H1 (cell line): ENCODE measurements at regions not wholly inside any gene's neighbourhood (a gene's known extent, or its start where the extent isn't known, plus 50 kb on each side); places are given as distances from the start of the nearest gene placed in this dataset.

Experiments used
- CTCF ChIA-PET: fragments of 300-600 bp; sonication (Branson Sonifier 250); formaldehyde crosslinking; loops from one replicate; lab custom pipeline; 2021; ENCODE audit not compliant: partially characterized antibody; lab: Charles Lee
- POLR2A ChIA-PET: fragments of 300-600 bp; sonication (Branson Sonifier 250); formaldehyde crosslinking; loops from one replicate; lab custom pipeline; 2021; ENCODE audit warnings: inconsistent platforms; ENCODE audit not compliant: partially characterized antibody; lab: Charles Lee
- DNase-seq, 2 experiments: peaks; one replicate each; pipeline versions ENCODE4 v3.0.0 to v3.0.0-alpha.2; 2010 to 2022; ENCODE audit warnings: low spot score in 2 of 2, low read depth in 1 of 2, mixed read lengths in 1 of 2
- FAIRE-seq: peaks from 2 replicates; lab custom pipeline; 2011; peaks lifted over from hg19 to GRCh38; lab: Jason Lieb, UNC
- H2AFZ ChIP-seq: 2 replicates; pipeline ENCODE4 v1.8.1; 2012; ENCODE audit warnings: low read length, inconsistent platforms
- H2AK5ac ChIP-seq: 2 replicates; pipeline ENCODE4 v1.6.1; 2013; ENCODE audit warnings: low read depth, low read length
- H2BK120ac ChIP-seq: replicated peaks from 2 replicates; pipeline ENCODE3; 2013; ENCODE audit warnings: low read depth, low read length, inconsistent platforms
- H2BK12ac ChIP-seq: 2 replicates; pipeline ENCODE4 v1.6.1; 2013; ENCODE audit warnings: low read depth, low read length
- H2BK15ac ChIP-seq: 2 replicates; pipeline ENCODE4 v1.6.1; 2013; ENCODE audit warnings: low read length
- H2BK20ac ChIP-seq: 2 replicates; pipeline ENCODE4 v1.6.1; 2013; ENCODE audit warnings: low read length
- H2BK5ac ChIP-seq: 2 replicates; pipeline ENCODE4 v1.6.1; 2013; ENCODE audit warnings: low read depth, low read length
- H3K14ac ChIP-seq: 2 replicates; pipeline ENCODE4 v1.6.1; 2013; ENCODE audit warnings: inconsistent platforms; ENCODE audit not compliant: insufficient read length
- H3K18ac ChIP-seq: 2 replicates; pipeline ENCODE4 v1.6.1; 2013; ENCODE audit warnings: low read length; ENCODE audit errors: extremely low read depth
- H3K23ac ChIP-seq: 2 replicates; pipeline ENCODE4 v1.6.1; 2013; ENCODE audit warnings: inconsistent platforms; ENCODE audit not compliant: insufficient read length
- H3K23me2 ChIP-seq: 2 replicates; pipeline ENCODE4 v1.6.1; 2013; ENCODE audit warnings: low read depth, low read length
- H3K27ac ChIP-seq: 2 replicates; pipeline ENCODE4 v1.6.1; 2011; ENCODE audit warnings: low read depth, low read length, inconsistent platforms
- H3K27me3 ChIP-seq, 4 experiments: replicated peaks in 1 of 4; 1 replicate in 1 of 4; 2 replicates in 3 of 4; pipeline versions ENCODE4 v1.6.1 to v1.8.1; 2011 to 2013; ENCODE audit warnings: low read length in 3 of 4, mild to moderate bottlenecking in 3 of 4, inconsistent platforms in 2 of 4, mixed read lengths in 2 of 4, moderate library complexity in 1 of 4; ENCODE audit not compliant: control insufficient read depth in 3 of 4, insufficient read depth in 3 of 4; ENCODE audit errors: extremely low read depth in 1 of 4
- H3K36me3 ChIP-seq, 4 experiments: 2 replicates each; pipeline versions ENCODE4 v1.6.1 to v1.8.1; 2011 to 2013; ENCODE audit warnings: mild to moderate bottlenecking in 4 of 4, low read length in 3 of 4, moderate library complexity in 2 of 4, control low read depth in 1 of 4, inconsistent platforms in 1 of 4; ENCODE audit not compliant: insufficient read depth in 4 of 4, control insufficient read depth in 2 of 4
- H3K4ac ChIP-seq: replicated peaks from 2 replicates; pipeline ENCODE3; 2013; ENCODE audit warnings: low read length, low read depth, mixed read lengths, inconsistent platforms; ENCODE audit not compliant: insufficient read length
- H3K4me1 ChIP-seq, 4 experiments: replicated peaks in 1 of 4; 1 replicate in 1 of 4; 2 replicates in 3 of 4; pipeline versions ENCODE4 v1.6.1 to v1.8.1; 2011 to 2013; ENCODE audit warnings: low read length in 3 of 4, inconsistent platforms in 2 of 4, mixed read lengths in 1 of 4; ENCODE audit not compliant: insufficient read depth in 4 of 4, control insufficient read depth in 3 of 4
- H3K4me2 ChIP-seq, 2 experiments: 2 replicates each; pipeline versions ENCODE4 v1.6.1 to v1.8.1; 2011 to 2013; ENCODE audit warnings: low read depth in 2 of 2, low read length in 2 of 2, control low read depth in 1 of 2, inconsistent platforms in 1 of 2, mild to moderate bottlenecking in 1 of 2; ENCODE audit not compliant: insufficient read depth in 1 of 2
- H3K4me3 ChIP-seq, 4 experiments: fragments of 200-600, 300-600 bp in 1 of 4; sonication (generic), shearing (Covaris generic), sonication (Bioruptor Twin) in 1 of 4; 2 replicates each; pipeline versions ENCODE4 v1.5.1 to v1.8.1; 2011 to 2016; ENCODE audit warnings: low read length in 4 of 4, low read depth in 3 of 4, control low read depth in 2 of 4, inconsistent platforms in 2 of 4, mild to moderate bottlenecking in 2 of 4, mixed read lengths in 1 of 4, moderate library complexity in 1 of 4; ENCODE audit not compliant: insufficient read depth in 2 of 4; ENCODE audit errors: extremely low read depth in 1 of 4
- H3K56ac ChIP-seq: replicated peaks from 2 replicates; pipeline ENCODE3; 2013; ENCODE audit warnings: low read depth, mild to moderate bottlenecking, mixed read lengths, low read length, inconsistent platforms; ENCODE audit not compliant: insufficient read length
- H3K79me1 ChIP-seq: 2 replicates; pipeline ENCODE4 v1.6.1; 2013; ENCODE audit warnings: low read depth, low read length, control low read depth
- H3K79me2 ChIP-seq, 2 experiments: 2 replicates each; pipeline versions ENCODE4 v1.6.1 to v1.8.1; 2012 to 2013; ENCODE audit warnings: low read length in 2 of 2, mild to moderate bottlenecking in 2 of 2, inconsistent platforms in 1 of 2; ENCODE audit not compliant: insufficient read depth in 2 of 2, control insufficient read depth in 1 of 2
- H3K9ac ChIP-seq, 4 experiments: replicated peaks in 1 of 4; 1 replicate in 1 of 4; 2 replicates in 3 of 4; pipeline versions ENCODE4 v1.6.1 to v1.8.1; 2011 to 2013; ENCODE audit warnings: low read depth in 3 of 4, low read length in 3 of 4, control low read depth in 2 of 4, mild to moderate bottlenecking in 2 of 4, moderate library complexity in 2 of 4, inconsistent platforms in 1 of 4; ENCODE audit errors: extremely low read depth in 1 of 4
- H3K9me3 ChIP-seq, 2 experiments: 2 replicates each; pipeline versions ENCODE4 v1.6.1 to v1.8.1; 2012 to 2013; ENCODE audit warnings: mild to moderate bottlenecking in 2 of 2, moderate library complexity in 2 of 2, control low read depth in 1 of 2, inconsistent platforms in 1 of 2, low read depth in 1 of 2, low read length in 1 of 2, mixed read lengths in 1 of 2; ENCODE audit not compliant: insufficient read depth in 2 of 2
- H4K20me1 ChIP-seq, 2 experiments: replicated peaks in 1 of 2; 2 replicates each; pipeline versions ENCODE3 to v1.8.1; 2011 to 2013; ENCODE audit warnings: inconsistent platforms in 2 of 2, low read length in 2 of 2, mild to moderate bottlenecking in 1 of 2; ENCODE audit not compliant: insufficient read depth in 2 of 2, control insufficient read depth in 1 of 2
- H4K5ac ChIP-seq: 2 replicates; pipeline ENCODE4 v1.6.1; 2013; ENCODE audit warnings: low read length, low read depth, mixed read lengths, inconsistent platforms; ENCODE audit not compliant: insufficient read length
- H4K8ac ChIP-seq: 2 replicates; pipeline ENCODE4 v1.8.0; 2013; ENCODE audit warnings: mild to moderate bottlenecking, moderate library complexity, low read length, inconsistent platforms; ENCODE audit not compliant: insufficient read depth; ENCODE audit errors: extremely low read depth
- H4K91ac ChIP-seq: replicated peaks from 2 replicates; pipeline ENCODE3; 2013; ENCODE audit warnings: low read length, mixed read lengths, inconsistent platforms; ENCODE audit not compliant: insufficient read length
- ASH2L ChIP-seq: fragments of 200-600, 300-600 bp; sonication (generic); IDR thresholded peaks from one replicate; pipeline ENCODE4 v1.7.1; 2017; ENCODE audit warnings: low read length
- EGR1 ChIP-seq: IDR thresholded peaks from 2 replicates; pipeline ENCODE4 v1.6.1; 2011; ENCODE audit warnings: low read depth, low read length, borderline replicate concordance
- EP300 ChIP-seq, 2 experiments: IDR thresholded peaks; 1 replicate in 1 of 2; 2 replicates in 1 of 2; pipeline ENCODE4 v1.6.1; 2011 to 2012; ENCODE audit warnings: low read depth in 2 of 2, low read length in 2 of 2, mild to moderate bottlenecking in 2 of 2, borderline replicate concordance in 1 of 2, inconsistent platforms in 1 of 2, moderate library complexity in 1 of 2
- FOSL1 ChIP-seq: IDR thresholded peaks from 2 replicates; pipeline ENCODE4 v1.6.1; 2011; ENCODE audit warnings: mild to moderate bottlenecking, low read depth, low read length, moderate library complexity; ENCODE audit not compliant: insufficient read depth
- HDAC6 ChIP-seq: IDR thresholded peaks from one replicate; pipeline ENCODE4 v1.7.1; 2012; ENCODE audit warnings: low read depth, mild to moderate bottlenecking, inconsistent platforms, low read length, moderate library complexity
- MAFK ChIP-seq: IDR thresholded peaks from 2 replicates; pipeline ENCODE4 v1.6.1; 2012; ENCODE audit warnings: low read depth, mild to moderate bottlenecking, improper control_type of control experiment, low read length
- PHF8 ChIP-seq: fragments of 200-600 bp; sonication (generic); conservative IDR thresholded peaks from 2 replicates; pipeline ENCODE4 v1.7.1; 2012; ENCODE audit warnings: low read depth, mild to moderate bottlenecking, inconsistent platforms, low read length, moderate library complexity
- POLR2A ChIP-seq, 2 experiments: IDR thresholded peaks; 1 replicate in 1 of 2; 2 replicates in 1 of 2; pipeline ENCODE4 v1.6.1; 2011; ENCODE audit warnings: low read depth in 2 of 2, low read length in 2 of 2, mild to moderate bottlenecking in 2 of 2; ENCODE audit errors: control extremely low read depth in 1 of 2
- SAP30 ChIP-seq: fragments of 300-600 bp; sonication (generic); IDR thresholded peaks from 2 replicates; pipeline ENCODE4 v1.7.1; 2012; ENCODE audit warnings: low read length, moderate library complexity, mild to moderate bottlenecking, inconsistent platforms; ENCODE audit not compliant: insufficient read depth, insufficient replicate concordance
- SIX5 ChIP-seq: IDR thresholded peaks from 2 replicates; pipeline ENCODE4 v1.6.1; 2011; ENCODE audit warnings: mild to moderate bottlenecking, low read depth, low read length
- SP2 ChIP-seq: IDR thresholded peaks from 2 replicates; pipeline ENCODE4 v1.6.1; 2012; ENCODE audit warnings: mild to moderate bottlenecking, low read length, inconsistent platforms
- SRF ChIP-seq: IDR thresholded peaks from 2 replicates; pipeline ENCODE4 v1.6.1; 2011; ENCODE audit warnings: mild to moderate bottlenecking, low read depth, low read length, moderate library complexity
- TCF12 ChIP-seq: IDR thresholded peaks from 2 replicates; pipeline ENCODE4 v1.6.1; 2011; ENCODE audit warnings: low read depth, mild to moderate bottlenecking, low read length
- YY1 ChIP-seq: IDR thresholded peaks from 2 replicates; pipeline ENCODE4 v1.6.1; 2011; ENCODE audit warnings: low read depth, mild to moderate bottlenecking, low read length
- WGBS, 2 experiments: shearing (Covaris generic) in 1 of 2; methylation state at CpG; one replicate each; pipeline versions ENCODE4 v1.1.6 to v1.1.7; 2013 to 2015; ENCODE audit warnings: low lambda C conversion rate in 2 of 2, mixed read lengths in 2 of 2, inconsistent platforms in 1 of 2, low coverage in 1 of 2, missing lambda C conversion rate in 1 of 2; ENCODE audit not compliant: insufficient replicate concordance in 2 of 2, insufficient coverage in 1 of 2, insufficient read length in 1 of 2; ENCODE audit errors: extremely low coverage in 1 of 2, missing lambda C conversion rate in 1 of 2; 5-methylcytosine and 5-hydroxymethylcytosine counted together

DNA sequence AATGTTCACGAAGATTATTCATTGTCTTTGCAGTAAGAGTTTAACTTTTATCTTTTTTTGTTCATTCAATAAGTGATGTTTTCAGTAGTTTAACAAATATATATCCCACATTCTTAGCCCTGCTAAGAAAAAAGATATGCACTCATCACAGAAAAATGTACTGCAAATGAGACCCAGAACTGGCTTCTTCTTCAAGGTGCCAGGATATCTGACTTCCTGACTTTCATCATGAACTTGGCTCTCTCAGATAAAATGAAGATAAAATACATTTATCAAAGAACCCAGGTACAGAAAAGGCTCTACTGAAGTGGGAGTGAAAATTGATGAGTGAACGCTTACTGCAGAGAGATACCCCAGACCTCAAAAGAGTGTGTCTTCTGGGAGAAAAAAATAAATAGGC is 177.8 kb upstream of the DKK2 start:
- Histone ChIP-seq H3K27me3 (no peaks in the 10 kb centered on the region), H3K79me1 (no peaks in the 10 kb centered on the region), H3K23ac (no peak overlapping the region), H3K79me2 (no peaks in the 10 kb centered on the region), H4K91ac (no peak overlapping the region), H2BK20ac (no peak overlapping the region), H3K4me1 (no peaks in the 10 kb centered on the region), H2BK5ac (no peak overlapping the region), H4K20me1 (no peaks in the 10 kb centered on the region), H3K9ac (no peak overlapping the region), H3K27ac (no peak overlapping the region), H3K4me2 (no peak overlapping the region), H2AK5ac (no peak overlapping the region), H3K36me3 (no peaks in the 10 kb centered on the region), H3K14ac (no peak overlapping the region), H3K4me3 (no peak overlapping the region), H4K8ac (no peak overlapping the region), H2BK120ac (no peak overlapping the region), H3K56ac (no peak overlapping the region), H3K23me2 (no peaks in the 10 kb centered on the region), H4K5ac (no peak overlapping the region), H2AFZ (no peak overlapping the region), H3K9me3 (no peaks in the 10 kb centered on the region), H2BK15ac (no peak overlapping the region), H3K18ac (no peak overlapping the region), H2BK12ac (no peak overlapping the region), H3K4ac (no peak overlapping the region)
- POLR2A ChIA-PET = no interaction called here
- DNase-seq = no peak
- CTCF ChIA-PET = no interaction called here
- FAIRE-seq = no peak
- 90% methylated on average over 2 of the region's 2 CpGs; no CpG with 5 or more reads in 1 of the 2 experiments for WGBS, 2 experiments
- TF ChIP-seq SAP30 (no peak), SIX5 (no peak), ASH2L (no peak), HDAC6 (no peak), PHF8 (no peak), POLR2A (IDR thresholded peaks at IDR 0.05; ENCODE audit: control extremely low read depth in 1 of 2, low read depth in 2 of 2, low read length in 2 of 2) (no peak), TCF12 (no peak), YY1 (no peak), EP300 (IDR thresholded peaks at IDR 0.05; ENCODE audit: borderline replicate concordance in 1 of 2, low read depth in 2 of 2, low read length in 2 of 2) (no peak), SP2 (no peak), EGR1 (no peak), MAFK (no peak), SRF (no peak), FOSL1 (no peak)
